ENCODE measurements at regions not wholly inside any gene's neighbourhood (a gene's known extent, or its start where the extent isn't known, plus 50 kb on each side); places are given as distances from the start of the nearest gene placed in this dataset.

GRCh38 chr1:72763481-72763880 is 481.1 kb upstream of the NEGR1 start:
- H3K4me3 Mint-ChIP-seq: no peak overlapping the region
- H3K9me3 Mint-ChIP-seq: no peaks in the 10 kb centered on the region
- no peaks in the 10 kb centered on the region for H3K27me3 Mint-ChIP-seq (ENCODE audit: low read depth, poor library complexity)
- H3K27ac Mint-ChIP-seq: no peak overlapping the region
- H3K36me3 Mint-ChIP-seq (ENCODE audit: low read depth): no peaks in the 10 kb centered on the region
- no peak for TF ChIP-seq CTCF (IDR thresholded peaks at IDR 0.05)
- H3K4me1 Mint-ChIP-seq: no peaks in the 10 kb centered on the region
- DNase-seq: no peak

GRCh38 chr1:72759486-72759885 is 477.1 kb upstream of the NEGR1 start:
- no peaks in the 10 kb centered on the region for H3K36me3 Mint-ChIP-seq (ENCODE audit: low read depth)
- no peak for TF ChIP-seq CTCF (IDR thresholded peaks at IDR 0.05)
- H3K27me3 Mint-ChIP-seq (ENCODE audit: low read depth, poor library complexity): no peaks in the 10 kb centered on the region
- no peaks in the 10 kb centered on the region for H3K4me1 Mint-ChIP-seq
- H3K9me3 Mint-ChIP-seq: no peaks in the 10 kb centered on the region
- no peak overlapping the region for H3K4me3 Mint-ChIP-seq
- DNase-seq: no peak
- no peak overlapping the region for H3K27ac Mint-ChIP-seq

- Mint-ChIP-seq H3K4me1 (no peaks in the 10 kb centered on the region), H3K36me3 (ENCODE audit: low read depth) (no peaks in the 10 kb centered on the region)
These were observed 475.5 kb upstream of the NEGR1 start for GRCh38 chr1:72757843-72758242.

GRCh38 chr1:72745413-72745812 is 463.1 kb upstream of the NEGR1 start:
- Mint-ChIP-seq H3K27me3 (ENCODE audit: low read depth, poor library complexity) (no peaks in the 10 kb centered on the region), H3K36me3 (ENCODE audit: low read depth) (no peaks in the 10 kb centered on the region), H3K4me1 (no peaks in the 10 kb centered on the region), H3K27ac (no peak overlapping the region), H3K4me3 (no peak overlapping the region), H3K9me3 (no peaks in the 10 kb centered on the region)
- DNase-seq: no peak
- TF ChIP-seq CTCF (IDR thresholded peaks at IDR 0.05): no peak

More at GRCh38 chr1:72757843-72758242, 475.5 kb upstream of the NEGR1 start:
- H3K27ac Mint-ChIP-seq: no peak overlapping the region
- H3K9me3 Mint-ChIP-seq: no peaks in the 10 kb centered on the region
- DNase-seq: no peak
- no peak for TF ChIP-seq CTCF (IDR thresholded peaks at IDR 0.05)
- H3K27me3 Mint-ChIP-seq (ENCODE audit: low read depth, poor library complexity): no peaks in the 10 kb centered on the region
- H3K4me3 Mint-ChIP-seq: no peak overlapping the region

GRCh38 chr1:72734415-72734814 is 452.1 kb upstream of the NEGR1 start:
- H3K27ac Mint-ChIP-seq: no peak overlapping the region
- H3K27me3 Mint-ChIP-seq (ENCODE audit: low read depth, poor library complexity): no peaks in the 10 kb centered on the region
- TF ChIP-seq CTCF (IDR thresholded peaks at IDR 0.05): no peak
- H3K4me3 Mint-ChIP-seq: no peak overlapping the region
- H3K4me1 Mint-ChIP-seq: no peaks in the 10 kb centered on the region
- H3K36me3 Mint-ChIP-seq (ENCODE audit: low read depth): no peaks in the 10 kb centered on the region
- peaks cover 7% of the 10 kb centered on the region for H3K9me3 Mint-ChIP-seq
- no peak for DNase-seq

GRCh38 chr1:72724951-72725861 is 442.9 kb upstream of the NEGR1 start:
- Mint-ChIP-seq H3K4me1 (no peaks in the 10 kb centered on the region), H3K27ac (no peak overlapping the region)

More at GRCh38 chr1:72724951-72725861, 442.9 kb upstream of the NEGR1 start:
- Mint-ChIP-seq H3K9me3 (peaks cover 5% of the 10 kb centered on the region), H3K4me3 (no peak overlapping the region), H3K36me3 (ENCODE audit: low read depth) (no peaks in the 10 kb centered on the region), H3K27me3 (ENCODE audit: low read depth, poor library complexity) (no peaks in the 10 kb centered on the region)
- peak; percentile 26 for DNase-seq
- peak; percentile 40 for TF ChIP-seq CTCF (IDR thresholded peaks at IDR 0.05)

Data from nephron progenitor cell (in vitro differentiated cells).